GM18511 (cell line): ENCODE measurements at regions not wholly inside any gene's neighbourhood (a gene's known extent, or its start where the extent isn't known, plus 50 kb on each side); places are given as distances from the start of the nearest gene placed in this dataset.
"Not testable (repeated sequence)": the region's sequence is repeated elsewhere in the genome, so short reads cannot be mapped to it uniquely, and the experiment has no call there.

Experiments used
- ATAC-seq: cut with Tn5 transposase; IDR thresholded peaks from one replicate; pipeline ENCODE4 v1.9.1; 2021; ENCODE audit warnings: mild to moderate bottlenecking, moderate library complexity; ENCODE audit not compliant: unreplicated experiment

GRCh38 chrX:136975684-136976470 is 57.9 kb downstream of the GPR101 start:
- ATAC-seq: no peak

GRCh38 chrX:136967966-136968365 is 65.8 kb downstream of the GPR101 start:
- no peak for ATAC-seq

DNA sequence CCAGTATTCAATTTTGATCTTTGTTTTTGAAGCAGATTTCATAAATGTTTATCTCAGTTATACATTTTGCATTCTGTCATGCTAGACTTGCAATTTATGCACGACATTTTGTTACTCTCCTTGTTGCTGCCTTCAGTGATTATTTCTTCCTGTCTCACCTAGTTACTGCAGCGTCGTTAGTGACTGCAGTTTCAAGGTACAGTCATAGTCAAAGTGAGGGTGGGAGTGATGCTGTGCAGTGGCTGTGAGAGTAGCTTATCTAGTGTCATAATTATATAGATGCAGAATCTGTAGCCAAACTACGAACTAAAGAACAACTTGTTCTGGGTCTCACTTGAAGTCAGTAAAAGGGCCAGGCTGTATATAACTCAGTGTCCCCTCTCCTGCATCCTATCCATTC is 69.8 kb downstream of the GPR101 start:
- ATAC-seq: no peak

DNA sequence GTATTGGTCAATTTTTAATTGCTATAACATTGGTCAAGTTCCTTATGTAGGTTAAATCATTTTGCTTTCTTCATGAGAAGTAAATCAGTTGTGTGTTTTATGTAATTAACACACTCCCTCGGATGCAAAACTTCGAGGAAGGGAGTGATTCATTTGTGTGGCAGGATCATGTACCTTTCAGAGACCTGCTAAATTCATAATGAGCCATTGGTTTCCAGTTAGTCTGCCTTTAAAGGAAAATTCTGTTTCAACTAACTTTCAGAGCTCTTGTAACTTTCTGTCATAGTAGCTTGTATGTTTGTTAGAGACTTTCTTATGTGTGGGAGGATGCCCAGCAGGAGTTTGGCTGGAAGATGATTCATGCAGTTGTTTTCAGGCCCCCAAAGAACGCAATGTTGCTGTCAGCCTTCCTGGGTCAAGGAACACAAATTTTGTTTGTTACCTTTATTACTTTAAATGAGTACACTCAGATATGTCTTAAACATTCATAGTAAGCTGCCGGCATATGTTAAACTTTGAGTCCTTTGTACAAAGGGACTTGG is 72.1 kb downstream of the GPR101 start:
- no peak for ATAC-seq

DNA sequence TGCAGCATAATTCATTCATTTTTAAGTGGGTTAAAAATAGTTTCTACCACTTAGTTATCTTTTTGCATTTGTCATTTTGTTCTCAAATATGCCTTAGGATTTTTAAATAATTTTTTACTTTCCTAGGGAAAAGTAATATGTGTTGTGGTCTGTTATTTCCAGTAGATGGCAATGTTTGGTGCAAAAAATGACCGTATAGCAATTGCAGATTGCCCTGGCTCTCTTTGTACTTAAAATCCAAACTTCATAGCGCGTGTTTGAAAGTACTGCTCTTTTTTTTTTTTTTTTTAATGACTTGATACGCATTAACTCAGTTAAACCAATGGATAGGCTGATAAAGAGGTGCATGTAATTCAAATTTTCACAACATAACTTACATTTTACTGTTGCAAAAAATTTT is 74.4 kb upstream of the RBMX start:
- peak; percentile 42 for ATAC-seq

DNA sequence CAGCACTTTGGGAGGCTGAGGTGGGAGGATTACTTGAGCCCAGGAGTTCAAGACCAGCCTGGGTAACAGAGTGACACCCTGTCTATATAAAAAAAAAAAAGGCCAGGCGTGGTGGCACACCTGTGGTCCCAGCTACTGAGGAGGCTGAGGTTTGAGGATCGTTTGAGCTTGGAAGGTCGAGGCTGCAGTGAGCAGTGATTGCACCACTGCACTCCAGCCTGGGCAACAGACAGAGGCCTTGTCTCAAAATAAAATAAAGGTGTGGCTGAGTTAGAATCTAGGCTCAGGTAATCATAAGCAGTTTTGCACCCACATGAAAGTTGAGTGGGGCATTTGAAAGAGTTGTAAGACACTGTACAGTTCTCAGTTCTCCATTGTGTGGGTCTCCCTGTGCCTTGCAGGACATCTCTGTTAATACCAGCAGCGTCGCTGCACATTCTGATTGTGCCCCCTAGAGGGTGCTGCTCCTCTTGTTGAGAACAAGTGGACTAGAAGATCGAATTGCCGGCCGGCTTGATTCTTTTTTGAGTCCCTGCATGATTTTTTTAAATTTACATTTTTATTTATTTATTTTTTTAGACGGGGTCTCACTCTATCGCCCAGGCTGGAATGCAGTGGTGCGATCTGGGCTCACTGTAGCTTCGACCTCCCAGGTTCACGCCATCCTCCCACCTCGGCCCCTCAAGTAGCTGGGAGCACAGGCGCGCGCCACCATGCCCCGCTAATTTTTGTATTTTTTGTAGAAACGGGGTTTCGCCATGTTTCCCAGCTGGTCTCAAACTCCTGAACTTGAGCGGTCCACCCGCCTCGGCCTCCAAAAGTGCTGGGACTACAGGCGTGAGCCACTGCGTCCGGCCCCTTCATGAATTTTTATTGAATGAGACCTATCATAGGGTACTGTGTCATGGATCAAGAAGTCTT is 73.6 kb upstream of the RBMX start:
- peak; percentile 99 for ATAC-seq

- ATAC-seq: no peak
Observed at GRCh38 chrX:136950211-136950610, 69.7 kb upstream of the RBMX start.

- ATAC-seq: no peak
Observed at GRCh38 chrX:136941396-136942337, 61.1 kb upstream of the RBMX start.

DNA sequence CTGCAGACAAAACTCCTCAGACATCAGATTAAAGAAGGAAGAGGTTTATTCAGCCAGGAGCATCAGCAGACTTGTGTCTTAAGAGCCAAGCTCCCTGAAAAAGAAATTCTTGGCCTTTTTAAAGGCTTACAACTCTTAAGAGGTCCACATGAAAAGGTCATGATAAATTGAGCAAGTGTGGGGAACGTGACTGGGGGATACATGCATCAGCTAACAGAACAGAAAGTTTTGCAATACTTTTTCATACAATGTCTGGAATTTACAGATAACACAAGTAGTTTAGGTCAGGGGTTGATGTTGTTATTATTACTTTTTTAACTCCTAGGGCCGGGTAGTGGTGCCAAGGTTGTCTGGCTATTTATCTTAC is 55.6 kb upstream of the RBMX start:
- no peak for ATAC-seq

GRCh38 chrX:136935533-136936182 is 55.1 kb upstream of the RBMX start:
- ATAC-seq: not testable (repeated sequence)

DNA sequence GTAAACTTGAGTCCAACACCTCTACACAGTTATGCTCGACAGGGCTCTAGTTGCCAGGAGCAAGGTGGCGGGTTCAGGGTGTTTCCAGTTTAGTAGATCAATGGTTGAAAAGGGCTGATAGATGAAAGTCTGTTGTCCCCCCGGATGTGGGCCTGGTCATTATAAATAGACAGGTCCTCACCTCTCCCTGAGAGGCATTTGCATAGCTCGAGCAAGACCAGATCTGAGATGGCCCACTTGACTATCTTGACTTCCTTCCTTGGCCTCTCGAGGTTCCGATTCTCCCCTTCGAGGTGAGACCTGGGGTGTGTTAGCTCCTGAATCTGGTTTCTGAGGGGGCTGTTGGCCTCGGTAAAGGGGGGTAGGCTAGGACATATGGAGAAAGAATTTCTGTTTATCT is 54.1 kb upstream of the RBMX start:
- not testable (repeated sequence) for ATAC-seq

DNA sequence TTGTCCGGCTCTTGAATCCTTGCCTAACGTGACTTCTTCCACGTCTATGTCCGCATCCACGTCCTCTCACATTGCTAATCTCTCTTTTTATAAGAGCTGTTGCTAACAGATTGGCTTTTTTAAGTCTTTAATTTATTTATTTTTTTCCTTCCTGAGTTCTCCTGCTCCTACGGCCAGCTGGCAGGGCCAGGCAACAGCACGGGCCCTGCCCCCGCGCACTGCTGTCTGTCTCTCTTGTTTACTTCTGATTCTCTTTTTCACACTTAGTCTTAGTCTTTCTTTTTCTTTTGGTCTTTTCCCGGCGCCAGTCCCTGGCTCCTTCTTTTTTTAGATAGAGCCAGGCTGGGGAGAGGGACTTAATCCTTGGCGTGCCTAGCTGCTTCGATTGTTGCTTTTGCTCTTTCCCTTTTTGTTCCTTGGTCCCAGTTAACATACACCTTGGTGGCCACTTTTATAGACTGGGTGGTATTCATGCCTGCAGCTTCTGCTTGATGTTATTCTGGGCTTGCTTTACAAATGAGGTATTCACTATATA is 53.2 kb upstream of the RBMX start:
- no peak for ATAC-seq

DNA sequence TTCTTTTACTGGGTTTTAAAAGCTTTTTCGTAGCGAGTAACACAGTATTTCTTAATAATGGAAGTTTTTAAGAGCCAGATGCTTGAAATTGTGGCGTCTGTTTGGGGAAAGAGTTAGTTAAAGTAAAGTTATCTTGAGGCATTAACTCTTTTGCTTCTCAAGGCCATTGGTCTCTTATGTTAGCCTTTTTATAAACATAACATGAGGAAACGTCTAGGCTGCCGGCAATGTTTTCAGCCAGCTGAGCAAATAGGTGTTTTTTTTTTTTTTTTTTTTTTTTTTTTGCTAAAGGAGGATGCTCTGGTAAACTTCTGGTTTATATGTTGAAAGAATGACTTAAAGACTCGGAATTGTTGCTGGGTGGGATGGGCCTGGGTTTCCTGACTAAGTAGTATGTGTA is 51.1 kb upstream of the RBMX start:
- ATAC-seq: no peak
